Testis (tissue), 2 donors: ENCODE measurements at regions not wholly inside any gene's neighbourhood (a gene's known extent, or its start where the extent isn't known, plus 50 kb on each side); places are given as distances from the start of the nearest gene placed in this dataset.

Experiments
- CTCF ChIP-seq, 3 experiments: fragments of 450-650 bp in 2 of 3; fragments of 200-600 bp in 1 of 3; sonication (generic) in 1 of 3; IDR thresholded peaks; one replicate each; pipeline ENCODE4 v1.5.1; 2016 to 2019; ENCODE audit warnings: antibody characterized with exemption in 3 of 3, mild to moderate bottlenecking in 2 of 3, moderate library complexity in 1 of 3
- POLR2A ChIP-seq: fragments of 450-650 bp; IDR thresholded peaks from one replicate; pipeline ENCODE4 v1.6.1; 2017; ENCODE audit warnings: antibody characterized with exemption, mild to moderate bottlenecking, moderate library complexity

- TF ChIP-seq CTCF (IDR thresholded peaks at IDR 0.05) (no peak), POLR2A (no peak)
Observed at GRCh38 chr5:63690546-63690945, 271.7 kb downstream of the HTR1A start.
